Activated B cell treated with CpG ODN at 0.5 μM for 24 hours (primary cell): ENCODE measurements at regions not wholly inside any gene's neighbourhood (a gene's known extent, or its start where the extent isn't known, plus 50 kb on each side); places are given as distances from the start of the nearest gene placed in this dataset.

Experiments used
- ATAC-seq: fragments of 200-7000 bp; cut with Tn5 transposase; one replicate; pipeline ENCODE4 v1.10.0; 2021; ENCODE audit warnings: low read depth, mild to moderate bottlenecking, moderate library complexity
- CTCF ChIA-PET: fragments of 350-600 bp; sonication (Branson Sonifier 250); formaldehyde crosslinking; loops from one replicate; lab custom pipeline; 2021; ENCODE audit warnings: antibody characterized with exemption; lab: Charles Lee
- POLR2A ChIA-PET: fragments of 350-600 bp; sonication (Branson Sonifier 250); formaldehyde crosslinking; loops from one replicate; lab custom pipeline; 2021; ENCODE audit warnings: antibody characterized with exemption; lab: Charles Lee
- DNase-seq: peaks from one replicate; pipeline ENCODE4 v3.0.0; 2022
- H3K27ac Mint-ChIP-seq: one replicate; pipeline ENCODE4 v1.8.0; 2020; ENCODE audit warnings: mixed read lengths
- H3K27me3 Mint-ChIP-seq: one replicate; pipeline ENCODE4 v1.8.0; 2021; ENCODE audit warnings: mixed read lengths
- H3K36me3 Mint-ChIP-seq: one replicate; pipeline ENCODE4 v1.8.0; 2021; ENCODE audit warnings: low read depth, mixed read lengths
- H3K4me1 Mint-ChIP-seq: one replicate; pipeline ENCODE4 v1.8.0; 2021; ENCODE audit warnings: mixed read lengths
- H3K4me3 Mint-ChIP-seq: one replicate; pipeline ENCODE4 v1.8.0; 2020; ENCODE audit warnings: mild to moderate bottlenecking, mixed read lengths
- H3K9me3 Mint-ChIP-seq: one replicate; pipeline ENCODE4 v1.8.0; 2020; ENCODE audit warnings: mixed read lengths
- intact Hi-C: fragments of 100-400 bp; cut with micrococcal nuclease; formaldehyde crosslinking; loops from one replicate; pipeline ENCODE4 v1.15.1; 2024
- TF ChIP-seq, protein P1 (sequence below): fragments of 200-600 bp; IDR thresholded peaks from one replicate; pipeline ENCODE4 v1.8.0; 2022; ENCODE audit warnings: antibody characterized with exemption, mild to moderate bottlenecking

DNA sequence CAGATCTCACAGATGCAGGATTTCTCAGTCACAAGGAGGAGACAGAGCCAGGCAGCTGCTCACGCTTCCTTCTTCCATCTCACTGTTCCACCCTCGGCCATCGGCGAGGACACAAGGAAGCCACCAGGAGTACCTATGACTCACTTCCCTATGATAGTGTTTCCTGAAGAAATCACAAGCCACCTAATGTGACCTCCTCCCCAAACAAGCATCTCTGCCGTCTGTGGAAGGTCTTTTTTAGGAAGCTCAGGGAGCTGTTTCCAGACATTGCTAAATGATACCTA, 672.7 kb downstream of the TBC1D22A start:
- intact Hi-C loops = no loop called here
- H3K4me1 Mint-ChIP-seq = no peaks in the 10 kb centered on the region
- DNase-seq = no peak
- POLR2A ChIA-PET = no interaction called here
- TF ChIP-seq, protein P1, sequence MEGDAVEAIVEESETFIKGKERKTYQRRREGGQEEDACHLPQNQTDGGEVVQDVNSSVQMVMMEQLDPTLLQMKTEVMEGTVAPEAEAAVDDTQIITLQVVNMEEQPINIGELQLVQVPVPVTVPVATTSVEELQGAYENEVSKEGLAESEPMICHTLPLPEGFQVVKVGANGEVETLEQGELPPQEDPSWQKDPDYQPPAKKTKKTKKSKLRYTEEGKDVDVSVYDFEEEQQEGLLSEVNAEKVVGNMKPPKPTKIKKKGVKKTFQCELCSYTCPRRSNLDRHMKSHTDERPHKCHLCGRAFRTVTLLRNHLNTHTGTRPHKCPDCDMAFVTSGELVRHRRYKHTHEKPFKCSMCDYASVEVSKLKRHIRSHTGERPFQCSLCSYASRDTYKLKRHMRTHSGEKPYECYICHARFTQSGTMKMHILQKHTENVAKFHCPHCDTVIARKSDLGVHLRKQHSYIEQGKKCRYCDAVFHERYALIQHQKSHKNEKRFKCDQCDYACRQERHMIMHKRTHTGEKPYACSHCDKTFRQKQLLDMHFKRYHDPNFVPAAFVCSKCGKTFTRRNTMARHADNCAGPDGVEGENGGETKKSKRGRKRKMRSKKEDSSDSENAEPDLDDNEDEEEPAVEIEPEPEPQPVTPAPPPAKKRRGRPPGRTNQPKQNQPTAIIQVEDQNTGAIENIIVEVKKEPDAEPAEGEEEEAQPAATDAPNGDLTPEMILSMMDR = no peak
- no peak overlapping the region for H3K4me3 Mint-ChIP-seq
- peaks cover 5% of the 10 kb centered on the region for H3K27me3 Mint-ChIP-seq
- H3K36me3 Mint-ChIP-seq = no peaks in the 10 kb centered on the region
- H3K9me3 Mint-ChIP-seq = peaks cover 16% of the 10 kb centered on the region
- no peak overlapping the region for H3K27ac Mint-ChIP-seq
- CTCF ChIA-PET = no interaction called here
- no peak for ATAC-seq

DNA sequence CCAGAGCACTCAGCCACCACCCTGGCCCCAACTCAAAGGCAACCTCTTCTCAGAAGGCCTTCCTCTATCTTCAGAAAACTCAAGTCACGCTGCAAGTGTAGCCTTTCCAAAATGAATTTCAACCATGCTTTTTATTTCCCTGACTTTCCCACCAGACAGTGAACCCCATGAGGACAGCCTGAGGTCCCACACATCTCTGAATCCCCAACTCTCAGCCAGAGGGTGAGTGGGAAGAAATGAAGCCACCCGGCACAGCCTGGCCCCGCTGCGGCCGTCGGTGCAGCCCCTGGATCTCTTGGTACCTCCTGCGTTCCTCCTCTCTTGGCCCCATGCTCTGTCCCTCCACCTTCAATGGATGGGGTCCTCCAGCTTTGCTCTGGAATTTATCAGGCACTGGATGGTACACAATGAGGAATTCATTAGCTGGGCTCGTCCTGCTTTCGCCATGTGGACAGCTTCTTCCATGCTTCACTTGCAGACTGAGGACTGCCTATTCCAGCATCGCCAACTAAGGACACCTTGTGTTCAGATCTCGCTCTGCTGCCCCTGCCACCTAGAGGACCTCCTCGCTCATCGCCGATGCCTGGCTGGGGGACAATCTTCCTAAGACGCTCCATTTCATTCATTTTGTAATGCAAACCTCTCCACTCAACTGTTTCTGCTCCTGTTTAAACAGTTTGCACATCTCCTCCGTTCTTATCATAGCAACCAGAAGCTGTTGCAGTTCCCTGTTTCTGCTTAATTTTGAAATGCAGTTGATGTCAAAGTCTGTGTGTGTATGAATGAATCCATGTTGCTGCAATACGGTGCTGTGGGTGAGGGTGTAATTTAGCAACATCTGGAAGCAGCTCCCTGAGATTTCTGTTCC, 672.1 kb downstream of the TBC1D22A start:
- no peak overlapping the region for H3K4me3 Mint-ChIP-seq
- H3K36me3 Mint-ChIP-seq = no peaks in the 10 kb centered on the region
- ChIA-PET POLR2A (no interaction called here), CTCF (no interaction called here)
- ATAC-seq = no peak
- TF ChIP-seq, protein P1 = no peak
- peaks cover 16% of the 10 kb centered on the region for H3K9me3 Mint-ChIP-seq
- no peak for DNase-seq
- intact Hi-C loops = no loop called here
- no peak overlapping the region for H3K27ac Mint-ChIP-seq
- no peaks in the 10 kb centered on the region for H3K4me1 Mint-ChIP-seq
- peaks cover 5% of the 10 kb centered on the region for H3K27me3 Mint-ChIP-seq

DNA sequence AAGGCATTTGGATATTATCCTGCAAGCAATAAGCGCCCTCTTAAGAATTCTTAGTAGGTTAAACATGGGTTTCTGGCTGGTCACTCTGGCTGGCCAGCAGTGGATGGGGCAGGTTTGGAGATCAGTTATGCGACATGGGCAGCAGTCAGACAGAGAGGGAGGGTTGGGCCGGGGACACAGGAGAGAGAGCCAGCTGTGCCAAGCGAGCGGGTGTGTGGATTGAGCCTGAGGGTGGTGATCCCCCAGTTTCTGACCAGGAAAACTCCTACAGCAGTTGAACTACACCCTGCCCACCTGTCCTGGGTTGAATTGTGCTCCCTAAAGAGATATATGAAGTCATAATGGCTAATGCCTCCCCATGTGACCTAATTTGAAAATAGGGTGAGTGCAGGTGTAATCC, 671.2 kb downstream of the TBC1D22A start:
- Mint-ChIP-seq H3K4me1 (no peaks in the 10 kb centered on the region), H3K27me3 (peaks cover 5% of the 10 kb centered on the region), H3K27ac (no peak overlapping the region), H3K4me3 (no peak overlapping the region), H3K36me3 (no peaks in the 10 kb centered on the region), H3K9me3 (peaks cover 16% of the 10 kb centered on the region)
- ChIA-PET POLR2A (no interaction called here), CTCF (no interaction called here)
- TF ChIP-seq, protein P1 = no peak
- no peak for ATAC-seq
- intact Hi-C loops = no loop called here
- DNase-seq = no peak

DNA sequence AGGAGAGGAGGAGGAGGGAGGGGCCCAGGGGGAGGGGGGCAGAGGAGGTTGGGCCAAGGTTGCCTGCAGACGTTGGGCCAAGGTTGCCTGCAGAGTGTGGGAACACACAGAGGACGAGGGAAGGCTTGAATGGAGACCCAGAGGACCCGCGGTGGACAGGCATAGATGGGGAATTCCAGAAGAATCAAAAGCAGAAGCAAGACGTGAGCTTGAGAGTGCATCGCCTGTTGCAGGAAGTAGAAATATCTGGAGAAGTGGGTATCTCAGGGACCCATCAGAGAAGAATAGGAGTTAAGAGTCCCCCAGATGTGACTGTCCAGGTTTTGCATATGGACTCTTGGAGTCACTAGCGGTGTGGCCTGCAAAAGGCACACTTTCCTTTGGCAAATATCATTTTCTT, 670.2 kb downstream of the TBC1D22A start:
- POLR2A ChIA-PET = no interaction called here

More for the DNA sequence above, 670.2 kb downstream of the TBC1D22A start:
- CTCF ChIA-PET = no interaction called here
- Mint-ChIP-seq H3K4me3 (no peak overlapping the region), H3K27me3 (peaks cover 3% of the 10 kb centered on the region), H3K4me1 (no peaks in the 10 kb centered on the region), H3K9me3 (peaks cover 16% of the 10 kb centered on the region), H3K27ac (no peak overlapping the region), H3K36me3 (no peaks in the 10 kb centered on the region)
- TF ChIP-seq, protein P1 = no peak
- intact Hi-C loops = no loop called here
- ATAC-seq (no peak), DNase-seq (no peak)
